Glutamatergic neuron (in vitro differentiated cells): ENCODE measurements at regions not wholly inside any gene's neighbourhood (a gene's known extent, or its start where the extent isn't known, plus 50 kb on each side); places are given as distances from the start of the nearest gene placed in this dataset.

Experiments
- DNase-seq: peaks from one replicate; pipeline ENCODE4 v3.0.0; 2022
- H3K27ac Mint-ChIP-seq: one replicate; pipeline ENCODE4 v1.8.0; 2020; ENCODE audit warnings: mild to moderate bottlenecking, mixed read lengths, inconsistent platforms; ENCODE audit not compliant: unreplicated experiment
- H3K27me3 Mint-ChIP-seq: one replicate; pipeline ENCODE4 v1.8.0; 2020; ENCODE audit warnings: mild to moderate bottlenecking, moderate library complexity, mixed read lengths, inconsistent platforms; ENCODE audit not compliant: unreplicated experiment
- H3K36me3 Mint-ChIP-seq: one replicate; pipeline ENCODE4 v1.8.0; 2020; ENCODE audit warnings: mild to moderate bottlenecking, mixed read lengths, inconsistent platforms; ENCODE audit not compliant: unreplicated experiment
- H3K4me1 Mint-ChIP-seq: one replicate; pipeline ENCODE4 v1.8.0; 2020; ENCODE audit warnings: mild to moderate bottlenecking, low read depth, mixed read lengths, inconsistent platforms; ENCODE audit not compliant: unreplicated experiment
- H3K4me3 Mint-ChIP-seq: one replicate; pipeline ENCODE4 v1.8.0; 2020; ENCODE audit warnings: mild to moderate bottlenecking, mixed read lengths, inconsistent platforms; ENCODE audit not compliant: unreplicated experiment
- H3K9me3 Mint-ChIP-seq: one replicate; pipeline ENCODE4 v1.8.0; 2020; ENCODE audit warnings: mild to moderate bottlenecking, moderate library complexity, mixed read lengths, inconsistent platforms; ENCODE audit not compliant: unreplicated experiment
- TF ChIP-seq, protein P1 (sequence below): fragments of 200-600 bp; sonication (generic); IDR thresholded peaks from one replicate; pipeline ENCODE4 v1.5.0; 2021; ENCODE audit not compliant: partially characterized antibody, unreplicated experiment

DNA sequence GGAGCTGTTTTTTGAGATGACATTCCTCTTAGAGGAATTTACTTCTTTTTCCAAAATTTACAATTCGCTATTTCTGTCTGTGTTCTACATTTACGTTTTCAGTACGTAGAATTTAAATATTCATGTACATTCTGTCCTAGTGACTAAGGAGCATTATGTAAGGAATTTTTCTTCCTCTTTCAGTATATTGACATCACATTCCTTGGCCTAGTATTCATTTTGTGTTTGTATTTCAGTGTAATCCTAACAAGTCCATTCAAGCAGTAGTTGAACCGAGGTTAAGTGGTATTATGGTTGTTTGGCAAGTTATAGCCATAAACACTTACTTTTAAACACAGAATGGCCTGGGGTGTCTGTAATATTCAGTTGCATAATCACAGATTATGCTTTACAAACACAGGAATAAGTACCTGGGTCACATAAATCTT is 465.2 kb downstream of the PCNX1 start:
- Mint-ChIP-seq H3K27me3 (no peaks in the 10 kb centered on the region), H3K27ac (no peak overlapping the region), H3K9me3 (peaks cover 5% of the 10 kb centered on the region), H3K4me1 (no peaks in the 10 kb centered on the region), H3K4me3 (no peak overlapping the region), H3K36me3 (no peaks in the 10 kb centered on the region)
- TF ChIP-seq, protein P1, sequence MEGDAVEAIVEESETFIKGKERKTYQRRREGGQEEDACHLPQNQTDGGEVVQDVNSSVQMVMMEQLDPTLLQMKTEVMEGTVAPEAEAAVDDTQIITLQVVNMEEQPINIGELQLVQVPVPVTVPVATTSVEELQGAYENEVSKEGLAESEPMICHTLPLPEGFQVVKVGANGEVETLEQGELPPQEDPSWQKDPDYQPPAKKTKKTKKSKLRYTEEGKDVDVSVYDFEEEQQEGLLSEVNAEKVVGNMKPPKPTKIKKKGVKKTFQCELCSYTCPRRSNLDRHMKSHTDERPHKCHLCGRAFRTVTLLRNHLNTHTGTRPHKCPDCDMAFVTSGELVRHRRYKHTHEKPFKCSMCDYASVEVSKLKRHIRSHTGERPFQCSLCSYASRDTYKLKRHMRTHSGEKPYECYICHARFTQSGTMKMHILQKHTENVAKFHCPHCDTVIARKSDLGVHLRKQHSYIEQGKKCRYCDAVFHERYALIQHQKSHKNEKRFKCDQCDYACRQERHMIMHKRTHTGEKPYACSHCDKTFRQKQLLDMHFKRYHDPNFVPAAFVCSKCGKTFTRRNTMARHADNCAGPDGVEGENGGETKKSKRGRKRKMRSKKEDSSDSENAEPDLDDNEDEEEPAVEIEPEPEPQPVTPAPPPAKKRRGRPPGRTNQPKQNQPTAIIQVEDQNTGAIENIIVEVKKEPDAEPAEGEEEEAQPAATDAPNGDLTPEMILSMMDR: no peak
- DNase-seq: no peak

DNA sequence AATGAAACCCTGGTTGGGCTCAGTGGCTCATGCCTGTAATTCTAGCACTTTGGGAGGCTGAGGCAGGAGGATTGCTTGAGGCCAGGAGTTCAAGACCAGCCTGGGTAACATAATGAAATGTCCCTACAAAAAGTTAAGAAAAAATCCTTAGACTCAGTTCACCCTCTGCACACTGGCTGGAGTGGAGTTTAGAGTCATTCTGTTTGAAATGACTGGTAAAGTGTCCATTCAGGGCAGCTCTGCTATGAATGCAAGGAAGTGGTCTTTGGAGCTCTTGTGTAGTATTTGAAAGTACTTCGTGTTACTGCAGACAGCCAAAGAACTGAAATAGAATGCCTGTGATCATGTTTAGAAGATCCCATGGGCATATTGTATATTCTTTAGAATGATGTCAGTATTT is 466.5 kb downstream of the PCNX1 start:
- Mint-ChIP-seq H3K27ac (no peak overlapping the region), H3K4me1 (no peaks in the 10 kb centered on the region), H3K4me3 (no peak overlapping the region), H3K36me3 (peaks cover 9% of the 10 kb centered on the region), H3K9me3 (peaks cover 8% of the 10 kb centered on the region), H3K27me3 (no peaks in the 10 kb centered on the region)
- TF ChIP-seq, protein P1: no peak
- no peak for DNase-seq

- Mint-ChIP-seq H3K27me3 (no peaks in the 10 kb centered on the region), H3K27ac (no peak overlapping the region), H3K4me3 (no peak overlapping the region), H3K36me3 (peaks cover 12% of the 10 kb centered on the region), H3K4me1 (no peaks in the 10 kb centered on the region), H3K9me3 (peaks cover 12% of the 10 kb centered on the region)
- DNase-seq: no peak
- TF ChIP-seq, protein P1: no peak
Observed at GRCh38 chr14:71374989-71375388, 467.7 kb downstream of the PCNX1 start.

- no peak overlapping the region for H3K27ac Mint-ChIP-seq
- H3K27me3 Mint-ChIP-seq: no peaks in the 10 kb centered on the region
- H3K9me3 Mint-ChIP-seq: peaks cover 12% of the 10 kb centered on the region
- DNase-seq: peak; percentile 28
- H3K4me3 Mint-ChIP-seq: no peak overlapping the region
- no peaks in the 10 kb centered on the region for H3K4me1 Mint-ChIP-seq
- TF ChIP-seq, protein P1: no peak
- peaks cover 12% of the 10 kb centered on the region for H3K36me3 Mint-ChIP-seq
Observed at GRCh38 chr14:71377099-71377498, 469.8 kb downstream of the PCNX1 start.

- Mint-ChIP-seq H3K36me3 (peaks cover 12% of the 10 kb centered on the region), H3K27ac (no peak overlapping the region), H3K9me3 (peaks cover 12% of the 10 kb centered on the region), H3K4me1 (no peaks in the 10 kb centered on the region), H3K4me3 (no peak overlapping the region), H3K27me3 (no peaks in the 10 kb centered on the region)
- TF ChIP-seq, protein P1: no peak
- no peak for DNase-seq
Observed at GRCh38 chr14:71380271-71380670, 473.0 kb downstream of the PCNX1 start.
